HG02938 (cell line): ENCODE measurements at regions not wholly inside any gene's neighbourhood (a gene's known extent, or its start where the extent isn't known, plus 50 kb on each side); places are given as distances from the start of the nearest gene placed in this dataset.

ENCODE experiments used
- ATAC-seq: cut with Tn5 transposase; IDR thresholded peaks from one replicate; pipeline ENCODE4 v1.9.1; 2021; ENCODE audit warnings: mild to moderate bottlenecking, moderate library complexity; ENCODE audit not compliant: unreplicated experiment

DNA sequence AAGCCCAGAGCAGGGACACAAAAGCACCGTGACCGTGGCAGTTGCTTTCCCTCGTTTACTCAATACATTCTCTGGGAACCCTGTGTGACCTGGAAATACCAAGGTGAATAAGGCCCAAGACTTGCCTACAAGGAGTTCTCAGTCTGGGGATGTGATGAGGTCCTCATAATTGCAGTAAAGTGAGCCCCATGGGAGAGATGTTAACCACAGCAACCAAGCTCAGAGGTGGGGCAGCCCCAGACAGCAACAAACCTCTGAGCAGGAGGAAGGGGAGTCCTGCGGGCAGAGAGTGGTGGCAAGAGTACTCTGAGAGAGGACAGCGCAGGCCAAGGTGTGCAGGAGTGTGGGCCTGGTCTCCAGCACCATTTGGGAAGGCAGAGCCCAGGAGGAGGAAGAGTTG lies 91.6 kb downstream of the TTC32 start:
- ATAC-seq = no peak

DNA sequence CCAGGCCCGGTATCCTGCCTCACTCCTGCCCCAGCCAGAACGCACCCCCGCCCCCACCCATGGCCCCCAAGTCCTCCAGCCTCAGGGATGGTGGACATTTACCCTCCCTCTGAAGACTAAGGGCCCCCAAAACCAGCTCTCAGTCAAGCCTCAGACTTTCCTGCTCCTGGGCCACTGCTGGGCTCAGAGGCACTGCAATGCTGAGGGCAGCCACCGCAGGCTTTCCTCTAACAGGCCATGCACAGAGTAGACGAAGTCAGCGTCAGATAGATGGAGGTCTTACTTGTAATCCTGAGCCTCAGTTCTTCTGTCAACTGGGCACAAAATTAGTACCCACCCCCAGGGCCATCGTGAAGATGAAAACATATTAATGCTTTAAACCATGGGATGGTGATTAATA lies 92.6 kb downstream of the TTC32 start:
- no peak for ATAC-seq

DNA sequence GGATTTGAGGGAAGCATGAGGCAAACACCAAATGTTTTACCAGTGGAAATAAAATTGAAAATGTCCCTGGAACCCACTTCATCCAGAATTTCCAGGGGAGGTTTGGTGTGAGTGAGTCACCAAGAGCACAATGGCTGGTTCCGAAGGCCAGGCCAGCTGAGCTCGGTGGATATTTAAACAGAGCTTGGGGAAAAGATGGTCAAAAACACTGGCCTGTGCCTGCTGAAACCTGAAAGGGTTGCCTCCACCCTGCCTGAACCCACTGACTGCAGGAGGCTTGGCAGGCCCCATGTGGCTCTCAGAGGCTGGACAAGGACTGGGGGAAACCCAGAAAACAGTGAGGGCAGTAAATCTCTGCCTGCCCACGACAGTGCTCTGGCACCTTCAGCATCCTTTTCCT lies 93.9 kb downstream of the TTC32 start:
- ATAC-seq = no peak

DNA sequence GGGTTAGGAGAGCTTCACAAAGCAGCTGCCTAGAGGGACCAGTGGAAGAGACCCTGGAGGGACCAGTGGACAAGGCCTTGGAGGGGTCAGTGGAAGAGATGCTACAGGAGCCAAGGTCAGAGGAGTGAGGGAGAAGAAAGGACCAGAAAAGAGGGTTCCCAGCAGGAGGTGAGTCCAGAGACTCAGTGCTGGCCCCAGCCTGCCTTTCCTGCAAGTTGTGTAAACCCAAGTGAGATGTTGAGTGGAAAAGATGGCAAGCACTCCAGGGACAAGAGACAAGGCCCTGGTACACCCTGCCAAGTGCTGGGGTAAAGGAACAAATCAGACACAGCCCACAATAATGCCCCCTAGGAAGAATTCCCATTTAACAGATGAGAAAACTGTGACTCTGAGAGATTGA lies 94.4 kb downstream of the TTC32 start:
- no peak for ATAC-seq

DNA sequence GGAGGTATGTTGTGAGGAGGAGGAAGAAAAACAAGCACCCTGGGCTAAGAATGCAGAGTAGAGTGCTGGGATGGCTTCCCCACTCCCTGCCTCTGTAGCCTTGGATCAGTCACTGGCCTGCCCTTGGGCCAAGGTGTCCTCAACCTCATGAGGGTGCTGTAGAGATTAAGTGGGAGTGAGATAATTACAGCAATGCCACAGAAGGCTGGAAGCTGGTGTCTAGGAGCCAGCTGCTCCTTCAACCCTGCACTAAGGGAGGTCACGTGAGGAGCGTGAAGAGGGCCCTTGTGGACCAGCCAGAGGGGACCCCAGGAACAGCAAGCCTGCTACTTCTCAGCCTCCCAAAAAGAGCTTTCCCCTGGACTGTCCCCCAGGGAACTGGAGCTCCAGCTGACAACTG lies 95.2 kb downstream of the TTC32 start:
- ATAC-seq = no peak

DNA sequence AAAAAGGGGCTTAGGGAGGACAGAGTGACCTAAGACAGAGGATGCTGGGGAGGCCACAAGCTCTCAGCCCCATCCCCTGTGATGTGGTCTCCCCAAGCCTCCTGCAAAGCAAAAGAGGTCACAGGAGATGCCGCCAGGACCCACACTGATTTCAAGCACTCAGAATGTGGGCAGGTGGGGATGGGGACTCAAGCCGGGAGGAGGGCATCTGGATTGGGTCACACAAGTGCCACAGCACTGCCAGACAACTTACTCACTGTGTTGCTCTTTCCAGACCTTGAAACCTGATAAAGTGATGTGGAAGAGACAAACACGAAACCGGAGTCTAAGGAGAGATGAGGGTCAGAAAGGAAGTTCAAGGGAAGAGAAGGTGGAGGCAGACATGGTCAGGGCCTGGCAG lies 95.7 kb downstream of the TTC32 start:
- ATAC-seq = no peak

DNA sequence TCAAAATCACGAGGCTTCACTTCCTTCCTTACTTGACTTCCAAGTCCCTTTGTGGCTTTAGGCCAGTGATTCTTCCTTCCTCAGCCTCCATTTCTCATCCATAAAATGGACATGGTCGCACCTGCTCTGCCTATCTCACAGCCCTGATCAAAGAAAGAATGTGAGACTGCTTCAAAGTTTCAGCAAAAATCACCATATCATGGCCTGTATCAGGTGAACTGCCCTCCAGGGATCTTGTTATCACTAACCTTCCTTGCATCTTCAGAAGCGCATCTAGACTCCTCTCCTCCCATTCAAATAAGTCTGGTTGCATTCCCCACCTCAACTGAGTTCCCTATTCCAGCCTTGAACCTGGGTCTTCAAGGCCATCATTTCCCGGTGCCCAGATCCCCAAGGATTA lies 96.5 kb downstream of the TTC32 start:
- ATAC-seq = no peak

DNA sequence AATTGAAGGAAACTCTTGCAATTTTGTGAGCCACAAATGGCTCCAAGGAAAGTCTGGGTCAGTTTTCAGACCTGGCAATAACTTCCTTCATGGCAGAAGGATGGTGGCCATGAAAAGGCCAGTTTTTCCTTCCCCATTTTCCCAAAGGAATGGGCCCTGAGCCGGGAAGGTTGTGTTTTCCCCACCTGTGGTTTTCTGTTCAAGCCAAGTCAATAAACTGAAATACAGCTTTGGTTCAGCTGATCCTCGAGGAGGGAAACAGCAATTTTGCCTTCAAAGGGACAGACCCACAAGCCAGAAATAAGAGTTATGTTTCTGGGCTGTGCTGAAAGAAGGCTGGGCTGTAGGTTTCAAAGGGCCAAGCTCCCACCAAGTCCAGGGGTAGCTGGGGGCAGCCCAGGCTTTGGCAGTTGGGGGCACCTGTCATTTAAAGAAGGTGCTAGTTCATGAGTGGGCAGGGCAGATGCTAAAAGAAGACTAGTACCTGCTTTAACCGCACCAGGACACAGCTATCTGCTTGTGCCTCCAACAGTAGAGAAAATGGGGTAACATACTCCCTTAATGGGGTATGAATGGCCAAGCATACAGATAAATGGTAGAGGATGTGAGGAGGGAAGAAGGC lies 97.0 kb downstream of the TTC32 start:
- ATAC-seq = no peak

DNA sequence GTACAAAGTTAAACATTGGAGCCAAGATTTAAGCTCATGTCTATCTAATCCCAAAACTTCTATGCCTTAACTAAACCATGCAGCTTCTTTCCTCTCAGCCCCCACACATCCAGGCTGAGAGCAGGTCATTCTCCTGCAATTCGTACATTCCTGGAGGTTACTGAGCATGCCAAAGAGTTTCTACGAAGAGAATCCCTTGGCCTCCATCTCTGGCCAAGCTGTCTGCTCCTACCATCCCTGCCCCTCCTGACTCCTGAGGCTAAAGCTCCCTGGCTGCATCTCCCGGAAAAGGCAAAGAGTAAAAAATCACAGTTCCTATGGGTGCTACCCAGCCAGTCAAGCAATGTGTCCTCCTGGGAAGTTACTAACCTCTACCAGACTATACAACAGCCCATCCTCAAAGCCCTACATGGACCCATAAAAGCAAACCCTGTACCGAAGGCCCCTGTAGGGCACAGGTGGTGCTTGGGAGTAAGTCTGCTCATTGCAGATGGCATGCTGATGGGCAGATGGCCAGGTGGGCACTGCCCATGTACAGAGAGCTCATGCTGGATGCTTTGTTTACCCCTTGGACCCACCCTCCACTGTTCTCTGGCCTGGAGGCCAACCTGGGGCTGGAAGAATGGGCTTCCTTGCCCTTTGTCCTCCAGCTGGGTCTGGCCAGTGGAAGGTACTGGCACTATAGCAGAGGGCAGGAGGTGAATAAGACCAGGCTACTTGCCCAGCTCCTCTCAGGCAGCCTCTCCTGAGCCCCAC lies 99.5 kb downstream of the TTC32 start:
- ATAC-seq = no peak

DNA sequence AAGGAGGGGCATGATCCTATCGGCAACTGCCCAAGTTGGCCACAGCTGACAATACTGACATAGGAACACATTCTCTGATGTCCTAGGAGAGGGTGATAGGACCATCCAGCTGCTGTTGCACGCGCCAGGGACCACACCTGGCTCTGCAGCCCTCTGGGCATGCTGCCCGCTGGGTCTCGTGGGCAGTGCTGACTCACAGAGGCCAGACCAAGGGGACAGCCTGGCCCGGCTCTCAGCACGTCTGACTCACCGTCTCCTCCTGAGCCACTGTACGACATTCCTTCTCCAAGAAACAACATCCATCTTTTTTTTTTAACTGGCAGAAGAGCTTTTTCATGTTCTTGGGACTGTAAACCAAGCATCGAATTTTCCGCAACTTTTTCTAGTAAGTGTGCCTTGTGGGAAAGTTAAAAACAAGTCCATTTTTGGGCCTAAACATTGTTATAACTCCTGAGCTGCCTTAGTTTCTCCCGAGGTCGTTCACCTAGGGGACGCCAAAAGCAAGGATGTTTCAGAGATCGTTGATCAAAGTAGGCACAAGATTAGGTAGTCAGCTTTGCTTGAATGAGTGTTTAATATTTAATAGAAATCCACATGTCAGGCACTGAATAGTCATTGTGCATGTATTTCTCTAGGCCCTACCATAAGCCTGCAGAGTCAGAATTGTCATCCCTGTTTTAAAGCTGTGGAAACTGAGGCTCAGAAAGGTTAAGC lies 100.3 kb downstream of the TTC32 start:
- no peak for ATAC-seq

DNA sequence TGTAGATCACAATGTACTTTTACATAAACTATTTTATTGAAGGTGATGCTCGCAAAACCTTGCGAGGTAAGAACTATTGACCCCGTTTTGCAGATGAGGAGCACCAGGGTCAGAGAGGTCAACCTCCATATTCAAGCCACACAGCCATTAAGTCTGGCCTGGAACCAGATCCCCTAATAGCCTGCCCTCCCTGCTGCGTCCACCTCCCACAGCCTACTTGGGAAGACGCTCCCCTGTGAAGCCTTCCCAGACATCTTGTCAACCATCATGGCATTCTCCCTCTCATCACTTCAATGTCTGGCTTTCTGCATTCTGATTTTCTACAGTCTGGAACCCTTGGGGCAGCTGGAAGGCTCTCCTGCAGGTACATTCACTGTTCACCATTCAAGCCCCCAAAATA lies 101.0 kb downstream of the TTC32 start:
- no peak for ATAC-seq

DNA sequence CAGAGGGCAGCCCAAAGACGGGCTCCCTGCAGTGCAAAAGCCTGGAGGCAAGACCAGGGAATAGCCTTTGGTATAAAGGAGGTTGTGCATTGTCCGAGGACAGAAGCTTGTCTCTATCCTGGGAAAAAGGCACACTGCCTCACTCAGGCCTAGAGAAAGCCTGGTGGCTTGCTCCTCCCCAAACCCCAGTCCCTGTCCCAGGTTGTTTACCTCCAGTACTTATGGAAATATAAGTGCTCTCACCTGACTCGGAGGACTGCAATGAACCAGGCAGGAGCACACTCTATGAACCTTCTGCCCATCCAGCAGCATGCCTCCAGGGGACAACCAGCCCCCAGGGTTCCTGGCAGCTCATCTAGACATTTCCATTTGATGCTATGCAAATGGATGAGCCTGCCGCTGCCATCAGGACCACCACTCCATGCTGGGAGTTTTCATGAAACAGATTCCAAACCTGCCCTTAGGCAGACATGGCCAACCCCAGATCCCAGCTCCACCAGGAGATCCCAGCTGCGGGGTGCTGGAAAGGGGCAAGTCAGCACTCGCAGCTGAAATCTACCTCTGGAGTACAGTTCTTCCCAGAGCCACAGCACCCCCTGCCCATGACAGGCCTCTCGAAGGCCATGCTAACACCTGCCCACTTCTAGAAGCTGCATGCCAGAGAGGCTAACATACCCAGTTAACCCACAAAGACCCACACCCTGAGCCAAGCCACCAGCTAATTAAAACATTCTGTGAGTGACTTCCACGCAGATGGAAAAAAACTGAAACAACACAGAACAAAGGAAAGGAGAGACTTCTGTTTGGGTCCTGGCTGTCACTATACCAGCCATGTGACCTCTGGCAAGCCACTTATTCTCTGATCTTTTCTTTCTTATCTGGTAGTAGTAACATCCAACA lies 101.7 kb downstream of the TTC32 start:
- ATAC-seq = no peak

DNA sequence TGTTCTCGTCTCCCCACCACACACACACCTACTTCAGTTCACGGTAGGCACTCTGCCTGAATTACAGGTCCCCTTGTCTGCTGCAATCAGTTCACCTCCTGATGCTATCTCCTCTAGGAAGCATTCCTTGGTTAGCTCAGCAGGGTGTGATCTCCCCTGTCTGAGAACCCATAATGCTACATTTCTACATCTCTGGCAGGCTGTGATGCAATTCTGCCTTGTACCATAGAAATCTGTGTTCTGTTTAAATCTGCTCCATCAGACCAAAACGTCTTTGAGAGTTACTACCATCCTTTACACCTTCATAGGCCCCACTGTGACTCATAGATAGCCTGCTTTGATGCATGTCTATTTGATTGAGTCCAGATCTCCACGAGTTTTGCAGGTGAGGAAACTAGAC lies 103.9 kb downstream of the TTC32 start:
- no peak for ATAC-seq

DNA sequence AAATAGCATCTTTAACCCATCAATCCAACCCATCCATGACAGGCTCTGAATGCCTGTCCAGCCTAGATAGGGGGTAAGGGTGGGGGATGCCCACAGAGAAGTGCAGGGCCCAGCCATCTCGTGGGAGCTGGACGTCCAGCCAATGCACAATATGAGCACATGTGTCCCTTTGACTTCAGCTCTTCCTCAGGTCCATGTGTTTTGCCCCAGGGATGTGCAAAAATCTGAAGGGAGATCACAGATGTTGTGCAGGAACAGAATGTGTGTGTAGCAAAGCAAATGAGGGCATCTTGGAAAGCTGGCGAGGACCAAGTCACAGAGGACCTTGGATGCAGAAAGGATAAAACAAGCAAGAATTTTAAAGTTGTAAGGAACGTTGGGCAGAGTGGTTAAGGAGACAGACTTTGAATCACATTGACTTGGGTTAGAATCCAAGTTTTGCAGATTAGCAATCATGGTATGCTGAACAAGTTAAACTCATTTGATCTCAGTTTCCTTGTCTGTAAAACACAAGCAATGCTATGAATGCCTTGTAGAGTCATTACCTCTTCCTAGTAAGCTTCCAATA lies 104.5 kb downstream of the TTC32 start:
- no peak for ATAC-seq

DNA sequence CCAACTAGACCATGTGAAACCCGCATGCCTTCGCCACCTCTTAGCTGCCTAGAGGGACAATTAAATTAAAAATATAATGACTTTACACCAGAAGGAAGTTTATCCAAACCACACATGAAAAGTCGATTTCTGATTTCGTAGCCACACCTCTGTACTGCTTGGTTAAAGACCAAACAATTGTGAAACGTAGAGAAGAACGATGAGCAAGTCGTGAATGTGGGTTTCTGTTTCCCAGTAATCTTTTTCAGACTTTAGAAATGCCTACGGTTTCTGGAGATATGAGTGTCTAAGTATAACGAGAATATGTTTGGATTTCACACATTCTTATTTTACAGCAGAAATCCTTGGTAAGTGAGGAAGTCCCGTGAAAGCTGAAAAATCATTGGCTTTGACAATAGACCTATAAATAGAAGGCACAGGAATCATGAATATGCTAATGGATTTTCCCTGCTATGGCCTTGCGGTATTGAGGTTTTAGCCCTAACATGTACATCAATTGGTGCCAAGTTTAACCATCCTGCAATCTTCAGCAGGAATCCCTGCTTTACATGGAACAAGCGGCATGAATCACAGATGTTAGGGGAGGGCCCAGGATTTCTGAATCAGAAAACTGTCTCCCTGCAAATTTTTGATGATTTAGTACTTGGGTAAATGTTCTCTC lies 105.6 kb downstream of the TTC32 start:
- ATAC-seq = no peak

DNA sequence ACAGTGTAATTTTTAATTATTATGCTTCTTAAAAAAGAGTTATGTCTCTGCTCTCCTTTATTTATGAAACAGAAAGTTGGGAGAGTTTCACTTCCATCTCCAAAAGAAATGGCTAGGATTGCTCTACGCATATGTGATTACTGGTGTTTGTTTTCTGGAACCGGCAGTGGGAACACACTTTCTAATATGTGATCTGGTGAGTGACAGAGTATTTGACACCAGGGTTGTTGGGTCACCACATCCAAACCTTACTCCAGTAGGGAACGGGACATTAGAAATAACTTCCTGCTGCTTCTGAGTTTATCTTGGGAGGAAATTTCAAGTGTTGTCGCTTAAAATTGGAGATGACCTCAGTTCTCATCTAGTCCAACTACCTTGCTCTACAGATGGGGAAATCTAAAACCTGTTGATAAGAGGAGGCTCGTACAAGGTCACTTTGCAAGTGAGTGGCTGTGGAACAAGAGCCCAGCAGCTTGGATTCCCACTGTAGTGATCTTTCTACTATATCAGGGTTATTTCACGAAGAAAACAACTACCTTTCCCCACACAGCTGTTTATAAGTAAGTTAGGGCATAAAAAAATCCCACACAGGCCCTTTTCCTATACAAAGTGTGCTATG lies 108.5 kb downstream of the TTC32 start:
- ATAC-seq = no peak

DNA sequence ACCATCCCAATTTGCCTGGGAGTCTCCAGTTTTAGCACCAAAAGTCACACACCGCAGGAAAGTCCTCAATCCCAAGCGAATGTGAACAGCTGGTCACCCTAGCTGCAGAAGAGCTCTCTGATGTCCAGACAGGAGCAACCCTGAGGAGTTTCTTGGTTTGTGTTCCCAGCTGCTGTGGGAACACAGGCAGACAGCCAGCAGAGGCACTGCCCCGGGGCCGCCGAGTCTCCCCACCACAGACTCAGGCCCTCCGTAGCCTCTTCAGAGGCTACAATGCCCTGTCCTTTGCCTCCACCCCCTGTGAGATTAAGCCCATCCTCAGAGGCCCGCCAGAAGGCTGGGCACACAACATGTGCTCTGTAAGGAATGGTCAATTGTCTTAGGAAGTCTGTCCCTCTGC lies 111.5 kb downstream of the TTC32 start:
- no peak for ATAC-seq

DNA sequence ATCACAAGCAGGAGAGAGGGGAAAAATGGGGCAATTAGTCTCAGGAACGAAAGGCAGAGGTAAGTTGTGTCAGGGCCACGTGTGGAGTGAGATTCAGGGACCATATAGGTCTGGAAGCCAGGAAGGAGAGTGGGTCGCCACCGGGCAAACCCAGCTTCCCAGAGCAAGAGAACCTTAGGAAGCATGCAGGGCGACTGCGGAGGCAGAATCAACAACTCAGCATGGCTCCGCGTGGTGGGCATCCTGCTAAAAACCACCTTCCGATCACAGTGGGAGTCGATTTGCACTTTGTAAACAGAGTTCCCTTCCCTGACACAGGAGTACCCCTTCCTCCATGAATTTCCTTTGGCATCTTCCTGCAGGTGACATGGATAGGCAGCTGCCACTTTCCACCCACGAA lies 114.6 kb downstream of the TTC32 start:
- ATAC-seq = no peak

DNA sequence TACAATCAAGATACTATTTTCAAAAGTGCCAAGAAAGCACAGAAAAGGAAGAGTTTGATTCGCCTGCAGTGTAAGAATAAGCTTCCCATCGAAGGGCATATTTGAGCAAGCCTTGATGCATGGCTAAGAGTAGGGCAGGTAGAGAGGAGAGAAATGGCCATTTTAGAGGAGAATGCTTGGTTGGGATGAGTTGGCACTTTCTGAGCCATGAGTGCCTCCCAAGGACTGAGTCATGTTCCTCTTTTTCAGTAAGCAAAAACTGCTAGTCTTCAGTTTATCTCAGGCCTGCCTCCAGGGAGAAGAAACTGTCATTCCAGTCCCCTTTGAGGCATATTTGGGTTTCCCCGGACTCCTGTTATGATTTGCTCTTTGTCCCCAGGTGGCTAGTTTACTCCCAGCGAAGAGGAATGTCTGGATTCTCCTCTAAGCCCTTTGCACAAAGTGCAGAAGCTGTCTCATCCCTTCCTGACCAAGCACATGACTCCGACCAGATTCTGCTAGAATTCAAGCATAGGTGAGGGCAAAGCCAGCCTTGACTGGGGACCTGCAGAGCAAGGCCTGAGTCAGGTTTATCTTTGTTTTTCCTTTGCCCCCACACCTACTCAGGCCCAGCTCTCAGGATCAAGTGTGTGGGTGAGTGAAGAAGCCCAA lies 115.2 kb downstream of the TTC32 start:
- ATAC-seq = peak; percentile 62
